IMR-90 (cell line): ENCODE measurements at regions not wholly inside any gene's neighbourhood (a gene's known extent, or its start where the extent isn't known, plus 50 kb on each side); places are given as distances from the start of the nearest gene placed in this dataset.
A peak's percentile ranks its signal among the peaks of the same experiment; 100 is the strongest.
"Not testable (repeated sequence)": the region's sequence is repeated elsewhere in the genome, so short reads cannot be mapped to it uniquely, and the experiment has no call there.

Experiments
- ATAC-seq: fragments of 200-7000 bp; cut with Tn5 transposase; 2 replicates; pipeline ENCODE4 v1.9.1; 2020; ENCODE audit warnings: low read depth, mild to moderate bottlenecking, moderate library complexity
- BruUV-seq: library from RNA; stranded (reverse); fragments of 400-500 nt; replicated peaks from 2 replicates; lab custom pipeline; 2021; lab: Mats Ljungman, UMichigan
- CTCF ChIA-PET: fragments of 300-600 bp; formaldehyde crosslinking; extraction: SDS; loops from one replicate; lab custom pipeline; 2021; ENCODE audit warnings: antibody characterized with exemption; lab: Yijun Ruan, JAX
- POLR2A ChIA-PET: fragments of 300-600 bp; sonication (Branson Sonifier 250); formaldehyde crosslinking; loops from one replicate; lab custom pipeline; 2022; ENCODE audit warnings: antibody characterized with exemption; ENCODE audit not compliant: unreplicated experiment; lab: Charles Lee
- DNase-seq: peaks from one replicate; pipeline ENCODE4 v3.0.0; 2013
- H2AFZ ChIP-seq: replicated peaks from 2 replicates; pipeline ENCODE3; 2013; ENCODE audit warnings: low read length, mild to moderate bottlenecking; ENCODE audit not compliant: poor library complexity
- H2AK5ac ChIP-seq: 2 replicates; pipeline ENCODE4 v1.6.1; 2013; ENCODE audit warnings: low read depth, low read length, inconsistent platforms
- H2AK9ac ChIP-seq: replicated peaks from 2 replicates; pipeline ENCODE3; 2013; ENCODE audit warnings: mild to moderate bottlenecking, low read depth, low read length, moderate library complexity; ENCODE audit not compliant: poor library complexity
- H2BK120ac ChIP-seq: 2 replicates; pipeline ENCODE4 v1.6.1; 2013; ENCODE audit warnings: low read depth, low read length, inconsistent platforms
- H2BK15ac ChIP-seq: 3 replicates; pipeline ENCODE4 v1.6.1; 2013; ENCODE audit warnings: low read depth, low read length, inconsistent platforms
- H2BK20ac ChIP-seq: 2 replicates; pipeline ENCODE4 v1.6.1; 2013; ENCODE audit warnings: low read depth, mild to moderate bottlenecking, inconsistent platforms, low read length, moderate library complexity
- H2BK5ac ChIP-seq: 2 replicates; pipeline ENCODE4 v1.6.1; 2013; ENCODE audit warnings: mild to moderate bottlenecking, low read depth, low read length, inconsistent platforms; ENCODE audit not compliant: poor library complexity, severe bottlenecking
- H3K14ac ChIP-seq: replicated peaks from 2 replicates; pipeline ENCODE4 v1.6.1; 2013; ENCODE audit warnings: low read depth, low read length, inconsistent platforms
- H3K18ac ChIP-seq: 2 replicates; pipeline ENCODE4 v1.6.1; 2013; ENCODE audit warnings: low read depth, low read length, control low read depth
- H3K23ac ChIP-seq: 2 replicates; pipeline ENCODE4 v1.6.1; 2013; ENCODE audit warnings: low read depth, low read length, inconsistent platforms
- H3K27ac ChIP-seq: 2 replicates; pipeline ENCODE4 v1.5.1; 2013; ENCODE audit warnings: mild to moderate bottlenecking, control low read depth, low read length; ENCODE audit not compliant: insufficient read depth
- H3K27me3 ChIP-seq: 2 replicates; pipeline ENCODE4 v1.6.1; 2013; ENCODE audit warnings: low read length; ENCODE audit not compliant: control insufficient read depth, insufficient read depth
- H3K36me3 ChIP-seq: 2 replicates; pipeline ENCODE4 v1.6.1; 2013; ENCODE audit warnings: low read length, mixed read lengths; ENCODE audit not compliant: control insufficient read depth, insufficient read depth
- H3K4ac ChIP-seq: 2 replicates; pipeline ENCODE4 v1.6.1; 2013; ENCODE audit warnings: low read depth, low read length, inconsistent platforms
- H3K4me1 ChIP-seq: 2 replicates; pipeline ENCODE4 v1.6.1; 2013; ENCODE audit warnings: low read length, mixed read lengths; ENCODE audit not compliant: control insufficient read depth, insufficient read depth
- H3K4me2 ChIP-seq: 2 replicates; pipeline ENCODE4 v1.6.1; 2013; ENCODE audit warnings: low read depth, mild to moderate bottlenecking, control low read depth, low read length, moderate library complexity
- H3K4me3 ChIP-seq: 2 replicates; pipeline ENCODE4 v1.5.1; 2013; ENCODE audit warnings: low read depth, mild to moderate bottlenecking, control low read depth, low read length, moderate library complexity; ENCODE audit not compliant: insufficient read depth
- H3K56ac ChIP-seq: 2 replicates; pipeline ENCODE4 v1.6.1; 2013; ENCODE audit warnings: low read length, inconsistent platforms; ENCODE audit not compliant: insufficient read depth; ENCODE audit errors: extremely low read depth
- H3K79me1 ChIP-seq, 2 experiments: 2 replicates each; pipeline ENCODE4 v1.6.1; 2013; ENCODE audit warnings: low read length in 2 of 2, inconsistent platforms in 1 of 2, low read depth in 1 of 2
- H3K9ac ChIP-seq: 2 replicates; pipeline ENCODE4 v1.6.1; 2013; ENCODE audit warnings: low read depth, low read length, control low read depth
- H3K9me1 ChIP-seq: 2 replicates; pipeline ENCODE4 v1.6.1; 2013; ENCODE audit warnings: low read length, inconsistent platforms; ENCODE audit not compliant: insufficient read depth
- H3K9me3 ChIP-seq: 2 replicates; pipeline ENCODE4 v1.6.1; 2013; ENCODE audit warnings: low read length; ENCODE audit not compliant: control insufficient read depth, insufficient read depth
- H4K20me1 ChIP-seq: 2 replicates; pipeline ENCODE4 v1.6.1; 2013; ENCODE audit warnings: low read length, inconsistent platforms; ENCODE audit not compliant: insufficient read depth
- H4K5ac ChIP-seq: 2 replicates; pipeline ENCODE4 v1.6.1; 2013; ENCODE audit warnings: mild to moderate bottlenecking, low read depth, low read length, control low read depth
- H4K8ac ChIP-seq, 2 experiments: 2 replicates each; pipeline ENCODE4 v1.6.1; 2013; ENCODE audit warnings: low read depth in 2 of 2, low read length in 2 of 2, control low read depth in 1 of 2, inconsistent platforms in 1 of 2
- H4K91ac ChIP-seq: 2 replicates; pipeline ENCODE4 v1.6.1; 2013; ENCODE audit warnings: low read depth, low read length, inconsistent platforms; ENCODE audit not compliant: insufficient read depth
- WGBS, 2 experiments: methylation state at CpG; one replicate each; pipeline versions ENCODE4 v1.1.5 to v1.1.7; 2013; ENCODE audit warnings: missing lambda C conversion rate in 2 of 2; ENCODE audit not compliant: insufficient read length in 1 of 2; ENCODE audit errors: extremely low coverage in 2 of 2; 5-methylcytosine and 5-hydroxymethylcytosine counted together
- dilution Hi-C: fragments of 300-500 bp; cut with HindIII; formaldehyde crosslinking; loops from one replicate; pipeline ENCODE4 v1.14.3; 2018; ENCODE audit warnings: low sequenced_read_pairs; ENCODE audit not compliant: unreplicated experiment
- in situ Hi-C: fragments of 300-500 bp; cut with MboI; formaldehyde crosslinking; loops from 3 replicates; pipeline ENCODE4 v1.14.3; 2019; ENCODE audit warnings: low sequenced_read_pairs, inconsistent platforms, mixed read lengths
- intact Hi-C: fragments of 100-400 bp; cut with micrococcal nuclease; formaldehyde crosslinking; loops from 2 replicates; pipeline ENCODE4 v1.10.0; 2022

- in situ Hi-C loops, H3K9me3 ChIP-seq, H4K5ac ChIP-seq, H3K56ac ChIP-seq, dilution Hi-C loops, H2BK5ac ChIP-seq, DNase-seq, H3K27ac ChIP-seq, H2AK9ac ChIP-seq, H3K9ac ChIP-seq, H3K23ac ChIP-seq, BruUV-seq, H3K27me3 ChIP-seq, H4K91ac ChIP-seq, H4K20me1 ChIP-seq, H4K8ac ChIP-seq, intact Hi-C loops, H2AK5ac ChIP-seq, H2BK120ac ChIP-seq, H3K36me3 ChIP-seq, H3K14ac ChIP-seq, H3K4me1 ChIP-seq, H3K4ac ChIP-seq, CTCF ChIA-PET, ATAC-seq, H3K4me3 ChIP-seq, H3K9me1 ChIP-seq, H2BK15ac ChIP-seq, H2BK20ac ChIP-seq, H3K79me1 ChIP-seq: not testable (repeated sequence)
- Histone ChIP-seq H2AFZ (peak overlapping the region; percentile 1), H3K18ac (peak overlapping the region; percentile 51; the same call in 1 of the 2 replicates), H3K4me2 (0 out of 2 replicates have a peak overlapping the region, but pooled peaks have one; percentile 2)
- POLR2A ChIA-PET = interaction anchor here (0.6 kb wide), 1 partner anchor 345 kb away, joined by 4 read pairs; no protein-coding TSS in a partner anchor
- no CpG with 5 or more reads among the region's 8 CpGs for WGBS, 2 experiments
Measured at GRCh38 chr3:99294092-99294491, 344.3 kb upstream of the COL8A1 start.
